Mesodermal cell (in vitro differentiated cells): ENCODE measurements at regions not wholly inside any gene's neighbourhood (a gene's known extent, or its start where the extent isn't known, plus 50 kb on each side); places are given as distances from the start of the nearest gene placed in this dataset.

ENCODE experiments used
- H3K27ac ChIP-seq: 2 replicates; pipeline ENCODE4 v1.7.0; 2013; ENCODE audit warnings: mild to moderate bottlenecking, low read depth, low read length, moderate library complexity; ENCODE audit not compliant: severe bottlenecking
- H3K36me3 ChIP-seq: 2 replicates; pipeline ENCODE4 v1.7.1; 2013; ENCODE audit warnings: mild to moderate bottlenecking, low read length, moderate library complexity; ENCODE audit not compliant: control insufficient read depth, insufficient read depth
- H3K4me1 ChIP-seq: one replicate; pipeline ENCODE4 v1.7.1; 2013; ENCODE audit warnings: mild to moderate bottlenecking, low read length; ENCODE audit not compliant: insufficient read depth, control insufficient read depth, poor library complexity, severe bottlenecking
- H3K4me3 ChIP-seq: 2 replicates; pipeline ENCODE4 v1.7.0; 2013; ENCODE audit warnings: low read length, control low read depth, mild to moderate bottlenecking; ENCODE audit not compliant: insufficient read depth, poor library complexity, severe bottlenecking; ENCODE audit errors: extremely low read depth
- H3K9me3 ChIP-seq: 2 replicates; pipeline ENCODE4 v1.7.1; 2013; ENCODE audit warnings: mild to moderate bottlenecking, low read length, moderate library complexity; ENCODE audit not compliant: control insufficient read depth
- WGBS, 2 experiments: methylation state at CpG; one replicate each; pipeline ENCODE4 v1.1.5; 2013; ENCODE audit warnings: missing lambda C conversion rate in 2 of 2; ENCODE audit not compliant: insufficient coverage in 2 of 2; 5-methylcytosine and 5-hydroxymethylcytosine counted together

DNA sequence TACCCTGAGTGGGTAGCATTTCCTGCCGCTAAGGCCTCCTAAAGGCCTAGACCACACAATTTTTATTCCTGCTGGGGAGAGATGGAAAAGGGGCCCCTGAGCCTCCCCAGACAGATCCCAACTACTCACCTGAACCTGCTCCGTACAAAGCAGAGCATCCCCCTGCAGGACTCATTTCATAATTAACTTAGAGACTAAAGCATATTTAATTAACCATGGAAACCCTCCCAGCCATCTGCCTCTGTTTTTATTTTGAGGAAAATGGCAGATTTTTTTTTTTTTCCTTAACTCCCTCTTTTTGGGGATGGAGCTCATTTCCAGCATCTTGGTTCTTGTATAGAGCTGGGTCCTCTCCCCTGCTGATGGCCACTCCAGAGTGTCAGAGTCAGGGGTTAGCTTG lies 96.5 kb upstream of the CRHR1 start:
- 67% methylated on average over 1 of the region's 2 CpGs; no CpG with 5 or more reads in 1 of the 2 experiments for WGBS, 2 experiments
- H3K4me1 ChIP-seq = no peaks in the 10 kb centered on the region
- no peak overlapping the region for H3K27ac ChIP-seq
- no peak overlapping the region for H3K4me3 ChIP-seq
- no peaks in the 10 kb centered on the region for H3K9me3 ChIP-seq
- H3K36me3 ChIP-seq = no peaks in the 10 kb centered on the region

DNA sequence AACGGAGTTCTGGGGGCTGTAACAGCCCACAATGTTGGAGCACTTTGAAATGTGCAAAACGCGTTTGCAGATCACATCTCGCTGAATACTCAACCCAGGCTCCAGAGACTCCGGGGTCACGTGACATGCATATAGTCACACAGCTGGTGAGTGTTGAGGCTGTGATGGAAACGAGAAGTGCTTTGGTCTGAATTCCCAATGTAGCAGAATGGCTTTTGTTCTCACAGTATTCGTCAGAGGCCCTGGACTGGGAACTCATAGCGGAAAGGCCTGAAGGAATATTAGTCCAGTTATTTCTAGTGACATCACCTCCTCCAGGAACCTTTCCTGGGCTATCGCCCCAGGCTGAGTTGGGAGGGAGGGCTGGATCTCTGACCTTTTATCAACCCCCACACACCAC lies 95.8 kb upstream of the CRHR1 start:
- Histone ChIP-seq H3K27ac (no peak overlapping the region), H3K9me3 (no peaks in the 10 kb centered on the region), H3K4me1 (no peaks in the 10 kb centered on the region), H3K36me3 (no peaks in the 10 kb centered on the region), H3K4me3 (no peak overlapping the region)
- WGBS, 2 experiments = 81 to 92% methylated on average over 7 of the region's 10 CpGs

DNA sequence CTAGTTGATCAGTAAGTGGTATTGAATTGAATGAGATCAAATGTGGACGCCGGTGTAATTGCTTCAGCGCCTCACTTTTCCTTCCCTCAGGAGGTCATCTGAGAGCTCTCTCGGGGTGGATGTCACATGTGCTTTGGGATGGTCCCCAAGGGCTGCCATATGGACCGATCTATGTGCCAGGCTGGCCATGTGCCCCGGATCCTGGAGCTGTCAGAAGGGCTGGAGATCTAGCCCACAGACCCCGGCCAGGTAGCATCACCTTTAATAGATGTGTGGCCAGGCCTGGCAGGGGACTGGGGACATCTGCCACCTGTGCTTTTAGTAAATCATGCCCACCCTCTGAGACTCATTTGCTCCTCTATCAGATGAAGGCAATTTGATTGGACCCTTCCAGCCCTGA lies 95.3 kb upstream of the CRHR1 start:
- Histone ChIP-seq H3K9me3 (no peaks in the 10 kb centered on the region), H3K4me1 (no peaks in the 10 kb centered on the region), H3K36me3 (no peaks in the 10 kb centered on the region), H3K4me3 (no peak overlapping the region), H3K27ac (no peak overlapping the region)
- whole genome bisulfite sequencing, 2 experiments = 85 to 88% methylated on average over 5 to 7 of the region's 7 CpGs

DNA sequence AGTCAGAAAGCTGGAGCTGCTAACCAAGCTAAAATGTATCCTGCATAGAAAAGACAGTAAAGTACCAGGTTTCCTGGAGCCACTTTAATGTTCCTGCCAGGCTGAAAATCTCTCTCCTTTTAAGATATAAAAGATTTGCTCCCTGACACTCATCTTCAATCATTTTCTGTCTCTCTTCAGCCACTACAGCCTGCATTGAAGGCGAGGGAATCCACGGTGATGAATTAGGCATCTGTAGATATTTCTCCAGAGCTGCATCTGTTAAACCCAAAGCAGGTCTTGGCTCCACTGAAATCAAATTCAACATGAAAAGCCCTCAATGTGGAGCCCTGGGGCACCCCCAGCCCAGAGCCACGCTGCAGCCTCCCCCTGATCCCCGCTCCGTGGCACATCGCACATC lies 94.7 kb upstream of the CRHR1 start:
- Histone ChIP-seq H3K4me1 (no peaks in the 10 kb centered on the region), H3K27ac (no peak overlapping the region), H3K9me3 (no peaks in the 10 kb centered on the region), H3K4me3 (no peak overlapping the region), H3K36me3 (no peaks in the 10 kb centered on the region)
- 85 to 90% methylated on average over 3 of the region's 6 CpGs for WGBS, 2 experiments

DNA sequence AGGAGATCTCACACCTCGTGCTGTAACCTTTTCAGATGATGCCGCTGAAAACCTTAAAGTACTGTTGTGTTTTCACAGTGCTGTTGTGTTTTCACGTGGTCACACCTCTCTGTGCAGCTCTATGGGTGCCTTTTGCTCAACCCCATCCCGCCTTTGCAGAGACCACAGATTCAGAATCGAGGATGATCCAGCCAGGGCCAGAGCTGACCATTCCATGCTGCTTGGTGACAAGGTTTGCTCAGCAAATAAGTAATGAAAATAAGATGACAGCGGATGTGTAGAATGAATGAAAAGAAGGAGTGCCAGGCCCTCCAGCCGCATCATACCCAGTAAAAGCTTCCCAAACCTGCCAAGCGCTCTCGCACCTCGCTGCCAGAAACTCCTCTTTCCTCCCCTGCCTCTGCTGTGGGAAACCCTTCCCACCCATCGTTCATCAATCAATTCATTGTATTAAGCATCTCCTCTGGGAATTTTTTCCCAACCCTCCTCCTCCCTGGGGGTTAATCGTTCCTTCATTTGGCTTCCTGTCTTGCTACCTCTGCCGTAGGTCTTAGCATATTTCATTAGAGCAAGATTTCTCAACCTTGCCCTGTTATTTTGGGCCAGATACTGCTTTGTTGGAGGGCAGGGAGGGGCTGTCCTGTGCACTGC lies 93.4 kb upstream of the CRHR1 start:
- H3K4me1 ChIP-seq = no peaks in the 10 kb centered on the region
- H3K27ac ChIP-seq = no peak overlapping the region
- WGBS, 2 experiments = 76 to 85% methylated on average over 10 to 11 of the region's 13 CpGs
- no peaks in the 10 kb centered on the region for H3K9me3 ChIP-seq
- H3K4me3 ChIP-seq = no peak overlapping the region
- no peaks in the 10 kb centered on the region for H3K36me3 ChIP-seq

DNA sequence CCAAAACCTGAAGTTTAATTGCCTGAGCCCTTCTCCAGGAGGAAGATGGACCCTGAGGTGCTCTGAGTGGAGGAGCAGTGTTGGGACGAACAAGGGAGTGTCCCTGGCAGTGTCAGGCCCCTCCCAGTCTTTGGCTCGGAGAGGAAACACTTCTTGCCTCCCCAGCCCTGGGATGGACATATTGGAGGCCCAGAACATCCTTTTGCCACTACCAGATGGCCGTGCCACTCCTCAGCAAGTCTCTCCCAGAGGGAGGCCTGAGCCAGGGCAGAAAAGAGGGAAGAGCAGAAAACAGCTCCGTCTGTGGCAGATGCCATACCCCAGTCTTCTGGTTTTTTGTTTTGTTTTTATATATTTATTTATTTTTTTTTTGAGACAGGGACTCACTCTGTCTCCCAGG lies 91.5 kb upstream of the CRHR1 start:
- no peaks in the 10 kb centered on the region for H3K36me3 ChIP-seq

DNA sequence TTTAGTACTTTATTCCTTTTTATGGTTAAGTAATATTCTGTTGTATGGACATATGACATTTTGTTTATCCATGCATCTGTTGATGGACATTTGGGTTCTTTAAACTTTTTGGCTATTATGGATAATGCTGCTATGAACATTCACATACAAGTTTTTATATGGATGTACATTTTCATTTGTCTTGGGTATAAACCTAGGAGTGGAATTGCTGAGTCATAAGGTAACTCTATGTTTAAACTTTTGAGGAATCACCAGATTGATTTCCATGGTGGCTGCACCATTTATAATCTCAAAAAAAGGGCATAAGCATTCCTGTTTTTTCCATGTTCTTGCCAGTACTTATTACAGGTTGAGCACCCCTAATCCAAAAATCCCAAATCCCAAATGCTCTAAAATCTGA lies 90.3 kb upstream of the CRHR1 start:
- no peak overlapping the region for H3K27ac ChIP-seq
- H3K4me3 ChIP-seq = no peak overlapping the region
- H3K36me3 ChIP-seq = no peaks in the 10 kb centered on the region
- H3K9me3 ChIP-seq = no peaks in the 10 kb centered on the region
- H3K4me1 ChIP-seq = no peaks in the 10 kb centered on the region

More for the DNA sequence above, 91.5 kb upstream of the CRHR1 start:
- Histone ChIP-seq H3K4me3 (no peak overlapping the region), H3K4me1 (no peaks in the 10 kb centered on the region), H3K27ac (no peak overlapping the region), H3K9me3 (no peaks in the 10 kb centered on the region)
- 57 to 65% methylated on average over 2 to 3 of the region's 4 CpGs for WGBS, 2 experiments

DNA sequence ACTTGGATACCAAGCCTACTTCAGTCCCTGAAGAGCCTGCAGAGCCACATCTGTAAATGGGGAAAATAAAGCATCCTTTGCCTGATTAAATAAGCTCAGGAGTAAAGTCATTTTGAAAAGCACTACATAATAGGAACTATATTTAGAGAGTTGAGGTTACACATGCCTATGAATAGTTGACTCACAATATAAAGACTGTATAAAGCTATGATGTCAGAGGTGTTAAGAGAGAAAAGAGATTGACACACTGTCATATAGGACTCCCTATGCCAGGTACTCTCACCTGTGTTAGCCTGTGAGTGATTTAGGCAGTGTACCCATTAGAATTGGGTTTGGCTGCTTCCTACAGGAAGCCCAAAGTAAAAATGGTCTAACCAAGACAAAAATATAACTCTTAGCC lies 87.7 kb upstream of the CRHR1 start:
- no peaks in the 10 kb centered on the region for H3K4me1 ChIP-seq
- no peaks in the 10 kb centered on the region for H3K9me3 ChIP-seq
- no peaks in the 10 kb centered on the region for H3K36me3 ChIP-seq
- H3K27ac ChIP-seq = no peak overlapping the region
- H3K4me3 ChIP-seq = no peak overlapping the region

DNA sequence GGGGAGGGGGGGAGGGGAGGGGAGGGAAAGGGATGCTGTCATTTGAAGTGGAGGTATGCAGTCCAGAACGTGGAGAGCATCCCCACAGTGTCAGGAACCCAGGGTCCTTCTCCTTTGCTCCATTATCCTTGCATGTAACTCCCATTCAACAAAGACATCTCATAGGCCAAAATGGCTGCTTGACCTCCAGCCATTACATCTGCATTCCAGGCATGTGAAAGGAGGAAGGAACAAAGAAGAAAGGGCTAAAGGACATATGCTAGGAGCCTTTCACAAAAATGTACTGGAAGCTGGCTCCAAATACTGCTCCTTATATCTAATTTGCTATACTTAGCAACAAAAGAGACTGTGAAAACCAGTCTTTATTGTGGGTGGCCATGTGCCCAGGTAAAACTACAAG lies 87.0 kb upstream of the CRHR1 start:
- Histone ChIP-seq H3K9me3 (no peaks in the 10 kb centered on the region), H3K4me1 (no peaks in the 10 kb centered on the region), H3K4me3 (no peak overlapping the region), H3K27ac (no peak overlapping the region), H3K36me3 (no peaks in the 10 kb centered on the region)
- WGBS, 2 experiments = no CpG with 5 or more reads among the region's 1 CpG

DNA sequence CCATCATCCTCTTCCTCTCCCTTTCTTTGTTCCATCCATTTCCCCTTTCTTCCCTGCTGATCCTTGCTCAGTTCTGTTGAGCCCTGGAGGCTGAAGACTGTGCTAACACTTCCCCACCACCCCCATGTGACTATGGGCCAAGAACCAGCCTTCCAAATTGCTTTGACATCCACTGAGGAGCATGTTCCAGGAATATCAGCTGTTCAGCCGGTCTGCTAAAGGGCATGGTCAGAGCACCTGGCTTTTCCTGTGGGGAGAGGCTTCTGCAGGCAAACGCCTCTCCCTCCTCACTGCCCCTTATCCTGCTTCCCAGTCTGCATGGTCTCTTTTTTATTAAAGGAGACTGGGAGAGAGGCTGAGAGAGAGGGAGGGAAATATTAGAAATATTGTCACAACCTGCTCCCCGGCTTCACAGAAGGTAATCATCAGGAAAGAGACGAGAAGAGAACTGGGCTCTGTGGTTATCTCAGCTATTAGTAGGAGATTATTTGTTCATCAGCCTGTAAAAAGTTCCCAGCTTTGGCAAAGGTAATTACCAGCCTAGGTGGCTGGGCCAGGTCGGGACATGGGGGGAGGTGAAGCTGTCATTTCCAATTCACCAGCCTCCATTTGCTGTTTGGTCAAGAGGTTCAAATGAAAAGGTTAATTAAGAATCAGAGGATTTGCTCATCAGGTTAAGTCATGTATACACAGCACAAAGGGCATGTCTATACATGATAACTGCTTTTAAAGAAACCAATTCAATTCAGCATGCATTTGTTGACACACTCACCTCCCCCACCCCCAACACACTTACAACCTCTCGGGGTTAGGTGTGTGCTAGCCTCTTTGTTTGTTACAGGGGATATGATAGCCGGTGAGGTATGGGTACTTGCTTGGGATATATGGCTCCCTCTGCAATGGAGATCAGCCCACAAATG lies 83.7 kb upstream of the CRHR1 start:
- no peaks in the 10 kb centered on the region for H3K36me3 ChIP-seq

DNA sequence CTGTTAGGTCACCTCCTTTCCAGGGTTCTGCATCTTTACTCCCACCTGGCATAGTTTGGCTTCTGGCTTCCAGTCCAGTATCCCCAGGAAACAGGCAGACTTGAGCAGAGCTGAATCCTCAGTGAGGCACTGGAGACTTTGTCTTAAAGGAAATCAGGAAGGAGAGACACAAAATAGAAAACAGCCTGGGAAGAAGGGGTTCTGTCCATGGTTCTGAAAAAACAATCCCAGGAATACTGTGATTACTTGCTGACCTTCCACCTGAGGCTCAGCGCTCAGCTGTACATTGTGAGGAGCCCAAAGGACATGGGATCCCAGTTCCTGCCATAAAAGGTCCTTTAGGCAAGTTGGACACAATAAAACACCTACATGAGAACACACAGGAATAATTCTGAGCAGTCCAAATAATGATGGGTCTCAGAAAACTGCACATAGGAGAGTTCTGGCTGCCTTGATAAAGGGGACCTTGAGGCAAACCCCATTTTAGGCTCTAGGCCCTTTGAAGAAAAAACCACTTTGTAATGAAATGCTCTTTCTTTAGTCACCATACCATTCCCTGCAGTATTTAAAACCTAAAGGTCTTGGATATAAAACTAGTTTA lies 81.4 kb upstream of the CRHR1 start:
- H3K36me3 ChIP-seq = no peaks in the 10 kb centered on the region
- no peaks in the 10 kb centered on the region for H3K9me3 ChIP-seq
- no peaks in the 10 kb centered on the region for H3K4me1 ChIP-seq
- no peak overlapping the region for H3K4me3 ChIP-seq
- no peak overlapping the region for H3K27ac ChIP-seq
- WGBS, 2 experiments = 43 to 50% methylated on average over 1 of the region's 1 CpG

More for the DNA sequence above, 83.7 kb upstream of the CRHR1 start:
- H3K27ac ChIP-seq = no peak overlapping the region
- H3K4me3 ChIP-seq = no peak overlapping the region
- 77 to 91% methylated on average over 3 to 4 of the region's 7 CpGs for WGBS, 2 experiments
- H3K9me3 ChIP-seq = no peaks in the 10 kb centered on the region
- no peaks in the 10 kb centered on the region for H3K4me1 ChIP-seq
